ENCODE measurements at regions not wholly inside any gene's neighbourhood (a gene's known extent, or its start where the extent isn't known, plus 50 kb on each side); places are given as distances from the start of the nearest gene placed in this dataset.

DNA sequence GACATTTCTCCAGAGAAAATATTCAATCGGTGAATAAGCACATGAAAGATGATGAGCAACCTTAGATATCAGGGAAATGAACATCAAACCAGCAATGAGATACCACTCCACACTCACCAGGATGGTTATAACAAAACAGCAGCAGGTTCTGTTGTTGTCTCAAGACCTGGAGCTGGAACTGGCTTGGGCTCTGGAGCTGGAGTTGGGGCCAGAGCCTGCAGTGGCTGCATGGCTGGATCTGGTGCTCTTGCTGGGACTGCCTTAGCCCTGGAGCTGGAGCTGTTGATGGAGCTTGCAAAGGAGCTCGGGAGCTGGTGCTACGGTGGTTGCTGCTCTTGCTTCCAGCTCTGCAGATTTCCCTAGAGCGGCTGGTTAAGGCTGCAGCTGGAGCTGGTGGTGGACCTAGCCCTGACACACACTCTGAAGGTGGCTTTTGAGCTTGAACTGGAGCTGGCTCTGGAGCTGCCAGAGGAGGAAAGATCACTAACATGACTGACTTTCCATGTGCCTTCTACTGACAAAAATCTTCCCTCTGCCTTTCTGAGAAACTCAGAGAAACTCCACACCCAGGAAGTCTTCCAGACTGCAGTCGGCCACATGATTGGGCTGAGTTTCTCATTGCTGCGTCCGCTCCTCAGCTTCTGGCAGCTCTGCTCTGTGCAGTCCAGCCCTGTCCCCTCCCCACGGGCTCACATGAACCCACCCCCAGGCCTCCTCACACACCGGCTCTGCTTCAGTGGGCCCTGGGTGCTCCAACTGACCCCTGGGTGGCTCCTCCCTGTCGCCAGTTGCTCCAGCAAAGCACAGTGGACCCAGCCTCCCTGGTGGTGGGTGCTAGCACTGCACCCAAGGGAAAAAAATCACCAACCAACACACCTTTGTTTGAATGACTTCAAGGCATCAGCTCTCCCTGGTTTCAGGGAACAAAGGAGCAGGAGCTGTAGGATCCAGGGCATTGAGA, 139.1 kb upstream of the FMN2 start:
- Histone ChIP-seq H3K27ac (no peak overlapping the region), H3K27me3 (no peaks in the 10 kb centered on the region), H3K9me3 (no peaks in the 10 kb centered on the region), H3K4me1 (no peaks in the 10 kb centered on the region), H3K36me3 (replicated peaks in 1 of 2; ENCODE audit: insufficient read depth in 1 of 2, low read depth in 2 of 2) (no peaks in the 10 kb centered on the region), H3K4me3 (no peak overlapping the region)
- intact Hi-C loops (cut with DNase I), result no loop called here
- DNase-seq (peak; percentile 9 to 45 (median 20)), ATAC-seq (peak; percentile 40)
- TF ChIP-seq POLR2A (IDR thresholded peaks at IDR 0.05), result no peak
- TF ChIP-seq, protein P1, sequence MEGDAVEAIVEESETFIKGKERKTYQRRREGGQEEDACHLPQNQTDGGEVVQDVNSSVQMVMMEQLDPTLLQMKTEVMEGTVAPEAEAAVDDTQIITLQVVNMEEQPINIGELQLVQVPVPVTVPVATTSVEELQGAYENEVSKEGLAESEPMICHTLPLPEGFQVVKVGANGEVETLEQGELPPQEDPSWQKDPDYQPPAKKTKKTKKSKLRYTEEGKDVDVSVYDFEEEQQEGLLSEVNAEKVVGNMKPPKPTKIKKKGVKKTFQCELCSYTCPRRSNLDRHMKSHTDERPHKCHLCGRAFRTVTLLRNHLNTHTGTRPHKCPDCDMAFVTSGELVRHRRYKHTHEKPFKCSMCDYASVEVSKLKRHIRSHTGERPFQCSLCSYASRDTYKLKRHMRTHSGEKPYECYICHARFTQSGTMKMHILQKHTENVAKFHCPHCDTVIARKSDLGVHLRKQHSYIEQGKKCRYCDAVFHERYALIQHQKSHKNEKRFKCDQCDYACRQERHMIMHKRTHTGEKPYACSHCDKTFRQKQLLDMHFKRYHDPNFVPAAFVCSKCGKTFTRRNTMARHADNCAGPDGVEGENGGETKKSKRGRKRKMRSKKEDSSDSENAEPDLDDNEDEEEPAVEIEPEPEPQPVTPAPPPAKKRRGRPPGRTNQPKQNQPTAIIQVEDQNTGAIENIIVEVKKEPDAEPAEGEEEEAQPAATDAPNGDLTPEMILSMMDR (IDR thresholded peaks at IDR 0.05), result peak; percentile 21 to 40 (median 34)
- WGBS, 2 donors, result 68 to 73% methylated on average over 2 to 10 of the region's 10 CpGs

DNA sequence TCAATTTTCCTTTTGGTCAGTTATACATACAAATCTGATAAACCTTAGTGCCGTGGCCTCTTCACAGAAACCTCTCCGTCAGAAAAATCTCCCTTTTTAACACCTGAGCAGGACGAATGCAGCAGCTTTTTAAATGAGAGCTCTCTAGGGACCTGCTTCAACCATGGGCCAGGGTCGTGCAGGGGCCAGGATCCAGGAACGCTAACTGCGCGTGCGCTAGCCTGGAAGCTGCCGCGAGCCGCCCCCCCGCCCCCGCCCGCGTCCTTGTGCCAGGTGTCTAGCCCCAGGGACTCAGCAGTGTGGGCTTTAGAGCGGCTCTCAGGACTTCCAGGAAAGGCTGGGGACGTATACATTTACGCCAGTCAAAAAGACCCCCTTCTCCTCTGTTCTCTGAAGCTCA, 136.8 kb upstream of the FMN2 start:
- Histone ChIP-seq H3K4me1 (no peaks in the 10 kb centered on the region), H3K27ac (no peak overlapping the region), H3K9me3 (no peaks in the 10 kb centered on the region), H3K36me3 (replicated peaks in 1 of 2; ENCODE audit: insufficient read depth in 1 of 2, low read depth in 2 of 2) (no peaks in the 10 kb centered on the region), H3K27me3 (no peaks in the 10 kb centered on the region), H3K4me3 (no peak overlapping the region)
- ATAC-seq (no peak), DNase-seq (no peak)
- 67 to 69% methylated on average over 7 to 18 of the region's 18 CpGs for WGBS, 2 donors
- intact Hi-C loops (cut with DNase I), result no loop called here
- TF ChIP-seq, protein P1 (IDR thresholded peaks at IDR 0.05), result no peak
- no peak for TF ChIP-seq POLR2A (IDR thresholded peaks at IDR 0.05)

DNA sequence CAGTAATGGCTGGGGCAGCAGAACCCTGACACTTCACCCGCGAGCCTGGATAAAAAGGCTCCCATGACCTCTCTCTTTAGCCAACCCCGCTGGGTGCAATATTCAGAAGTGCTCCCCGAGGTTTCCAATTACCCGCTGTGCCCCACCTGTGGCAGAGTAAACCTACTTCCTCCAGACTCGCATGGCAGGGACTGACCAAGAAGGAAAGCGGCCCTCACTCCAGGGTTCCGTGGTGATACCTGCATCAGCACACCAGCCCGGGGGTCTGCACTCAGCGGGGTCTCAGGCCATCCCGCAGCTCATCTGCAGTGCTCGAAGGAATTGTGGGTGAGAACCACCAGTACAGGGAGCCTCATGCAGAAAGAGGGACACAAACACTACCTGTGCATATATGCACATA, 136.3 kb upstream of the FMN2 start:
- ATAC-seq (no peak), DNase-seq (no peak)
- H3K4me1 ChIP-seq, result no peaks in the 10 kb centered on the region
- no peak overlapping the region for H3K27ac ChIP-seq
- no peaks in the 10 kb centered on the region for H3K9me3 ChIP-seq
- no peaks in the 10 kb centered on the region for H3K36me3 ChIP-seq (replicated peaks in 1 of 2; ENCODE audit: insufficient read depth in 1 of 2, low read depth in 2 of 2)
- no peaks in the 10 kb centered on the region for H3K27me3 ChIP-seq
- TF ChIP-seq, protein P1 (IDR thresholded peaks at IDR 0.05), result no peak
- no peak for TF ChIP-seq POLR2A (IDR thresholded peaks at IDR 0.05)
- intact Hi-C loops (cut with DNase I), result no loop called here
- 80 to 82% methylated on average over 12 of the region's 12 CpGs for WGBS, 2 donors
- H3K4me3 ChIP-seq, result no peak overlapping the region

DNA sequence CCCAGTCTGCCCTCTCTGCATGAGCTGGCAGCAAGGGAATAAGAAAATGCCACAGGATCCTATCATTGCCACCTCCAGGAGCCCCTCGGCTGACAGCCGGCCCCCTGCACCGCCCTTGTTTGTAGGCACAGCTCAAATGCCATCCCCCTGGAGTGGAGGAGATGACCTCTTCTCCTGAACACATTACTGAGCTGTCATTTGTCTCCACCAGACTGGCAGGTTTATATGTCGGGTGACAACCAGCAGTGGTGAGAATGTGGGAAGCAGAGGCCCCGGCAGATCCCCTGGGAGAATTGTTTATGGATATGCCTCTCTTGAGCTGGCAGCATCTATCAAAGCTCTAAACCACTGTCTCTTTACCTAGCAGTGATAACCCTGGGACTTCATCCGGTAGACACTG, 135.4 kb upstream of the FMN2 start:
- H3K27me3 ChIP-seq, result no peaks in the 10 kb centered on the region
- ATAC-seq (no peak), DNase-seq (no peak)
- H3K9me3 ChIP-seq, result no peaks in the 10 kb centered on the region
- H3K4me3 ChIP-seq, result no peak overlapping the region
- intact Hi-C loops (cut with DNase I), result no loop called here
- no peak overlapping the region for H3K27ac ChIP-seq
- TF ChIP-seq POLR2A (IDR thresholded peaks at IDR 0.05), result no peak
- TF ChIP-seq, protein P1 (IDR thresholded peaks at IDR 0.05), result no peak
- H3K4me1 ChIP-seq, result no peaks in the 10 kb centered on the region
- no peaks in the 10 kb centered on the region for H3K36me3 ChIP-seq (replicated peaks in 1 of 2; ENCODE audit: insufficient read depth in 1 of 2, low read depth in 2 of 2)
- 48 to 70% methylated on average over 6 of the region's 6 CpGs for WGBS, 2 donors

DNA sequence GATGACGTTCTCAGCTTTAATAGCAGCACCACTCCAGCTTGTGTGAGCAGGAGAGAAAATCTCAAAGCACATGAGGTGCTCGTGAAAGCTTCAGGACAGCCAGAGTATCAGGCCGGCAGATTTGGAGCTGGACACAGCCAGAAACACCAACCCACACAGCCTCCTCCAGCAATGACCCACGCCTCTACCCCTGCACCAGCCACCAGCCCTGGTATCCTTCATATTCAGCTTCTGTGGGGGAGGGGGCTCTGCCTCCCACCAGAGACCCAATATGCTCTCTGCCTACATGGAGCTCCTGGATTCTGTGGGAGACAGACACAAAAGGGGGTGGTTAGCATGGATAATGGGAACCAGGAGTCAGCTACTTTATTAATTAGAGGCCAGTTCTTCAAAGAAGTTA, 133.6 kb upstream of the FMN2 start:
- Histone ChIP-seq H3K9me3 (no peaks in the 10 kb centered on the region), H3K27ac (no peak overlapping the region), H3K27me3 (no peaks in the 10 kb centered on the region), H3K36me3 (replicated peaks in 1 of 2; ENCODE audit: insufficient read depth in 1 of 2, low read depth in 2 of 2) (no peaks in the 10 kb centered on the region), H3K4me3 (no peak overlapping the region), H3K4me1 (no peaks in the 10 kb centered on the region)
- no peak for DNase-seq
- 47 to 49% methylated on average over 4 of the region's 4 CpGs for WGBS, 2 donors
- no peak for ATAC-seq
- TF ChIP-seq POLR2A (IDR thresholded peaks at IDR 0.05), result no peak
- TF ChIP-seq, protein P1 (IDR thresholded peaks at IDR 0.05), result no peak
- intact Hi-C loops (cut with DNase I), result no loop called here
